ENCODE measurements at regions not wholly inside any gene's neighbourhood (a gene's known extent, or its start where the extent isn't known, plus 50 kb on each side); places are given as distances from the start of the nearest gene placed in this dataset.
"Not testable (repeated sequence)": the region's sequence is repeated elsewhere in the genome, so short reads cannot be mapped to it uniquely, and the experiment has no call there.

DNA sequence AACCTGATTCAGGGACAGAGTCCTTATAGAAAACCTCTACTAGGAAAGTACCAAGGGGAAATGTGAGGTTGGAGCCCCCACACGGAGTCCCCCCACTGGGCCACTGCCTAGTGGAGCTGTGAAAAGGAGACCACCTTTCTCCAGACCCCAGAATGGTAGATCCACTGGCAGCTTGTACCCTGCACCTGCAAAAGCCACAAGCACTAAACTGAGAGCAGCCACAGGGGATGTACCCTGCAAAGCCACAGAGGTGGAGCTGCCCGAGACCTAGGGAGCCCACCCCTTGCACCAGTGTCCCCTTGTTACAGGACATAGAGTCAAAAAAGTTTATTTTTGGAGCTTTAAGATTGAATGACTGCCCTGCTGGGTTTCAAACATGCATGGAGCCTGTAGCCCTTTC is 87.2 kb upstream of the KCNMA1 start:
- TF ChIP-seq, protein P1, sequence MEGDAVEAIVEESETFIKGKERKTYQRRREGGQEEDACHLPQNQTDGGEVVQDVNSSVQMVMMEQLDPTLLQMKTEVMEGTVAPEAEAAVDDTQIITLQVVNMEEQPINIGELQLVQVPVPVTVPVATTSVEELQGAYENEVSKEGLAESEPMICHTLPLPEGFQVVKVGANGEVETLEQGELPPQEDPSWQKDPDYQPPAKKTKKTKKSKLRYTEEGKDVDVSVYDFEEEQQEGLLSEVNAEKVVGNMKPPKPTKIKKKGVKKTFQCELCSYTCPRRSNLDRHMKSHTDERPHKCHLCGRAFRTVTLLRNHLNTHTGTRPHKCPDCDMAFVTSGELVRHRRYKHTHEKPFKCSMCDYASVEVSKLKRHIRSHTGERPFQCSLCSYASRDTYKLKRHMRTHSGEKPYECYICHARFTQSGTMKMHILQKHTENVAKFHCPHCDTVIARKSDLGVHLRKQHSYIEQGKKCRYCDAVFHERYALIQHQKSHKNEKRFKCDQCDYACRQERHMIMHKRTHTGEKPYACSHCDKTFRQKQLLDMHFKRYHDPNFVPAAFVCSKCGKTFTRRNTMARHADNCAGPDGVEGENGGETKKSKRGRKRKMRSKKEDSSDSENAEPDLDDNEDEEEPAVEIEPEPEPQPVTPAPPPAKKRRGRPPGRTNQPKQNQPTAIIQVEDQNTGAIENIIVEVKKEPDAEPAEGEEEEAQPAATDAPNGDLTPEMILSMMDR (IDR thresholded peaks at IDR 0.05; ENCODE audit: control insufficient read depth, extremely low read depth, insufficient read depth) = no peak

DNA sequence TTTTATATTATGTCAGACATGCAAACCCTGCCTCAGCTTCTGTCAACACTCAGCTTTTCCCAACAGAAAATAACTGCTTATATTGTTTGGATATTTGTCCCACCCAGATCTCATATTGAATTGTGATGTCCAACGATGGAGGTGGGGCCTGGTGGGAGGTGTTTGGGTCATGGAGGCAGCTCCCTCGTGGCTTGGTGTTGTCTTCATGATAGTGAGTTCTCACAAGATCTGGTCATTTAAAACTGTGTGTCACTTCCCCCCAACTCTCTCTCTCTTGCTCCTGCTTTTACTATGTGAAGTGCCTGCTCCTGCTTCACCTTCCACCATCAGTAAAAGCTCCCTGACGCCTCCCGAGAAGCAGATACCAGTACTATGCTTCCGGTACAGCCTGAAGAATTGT is 85.8 kb upstream of the KCNMA1 start:
- no peak overlapping the region for H3K4me3 ChIP-seq (ENCODE audit: low read depth, low read length)
- no peak for DNase-seq (ENCODE audit: low read depth)
- TF ChIP-seq, protein P1 (IDR thresholded peaks at IDR 0.05; ENCODE audit: control insufficient read depth, extremely low read depth, insufficient read depth) = no peak

More for the DNA sequence above, 87.2 kb upstream of the KCNMA1 start:
- no peak overlapping the region for H3K4me3 ChIP-seq (ENCODE audit: low read depth, low read length)
- DNase-seq (ENCODE audit: low read depth) = no peak

DNA sequence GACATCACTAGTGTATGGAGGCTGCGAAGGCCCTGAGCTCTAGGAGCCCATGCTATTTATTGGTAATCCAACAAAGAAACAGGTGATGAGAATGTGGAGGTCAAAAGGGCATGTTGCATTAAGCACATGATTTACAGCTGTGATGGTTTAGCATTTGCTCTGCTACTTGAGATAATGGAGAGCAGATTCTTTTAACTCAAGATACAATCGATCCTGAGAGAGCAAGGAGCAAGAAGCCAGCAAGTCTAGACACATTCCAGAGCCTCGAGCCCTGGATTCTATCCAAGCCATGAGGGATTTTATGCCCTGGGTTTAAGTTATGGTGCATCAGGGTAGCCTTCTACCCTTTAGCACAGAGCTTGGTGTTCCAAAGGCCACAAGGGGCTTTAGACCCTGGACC is 85.3 kb upstream of the KCNMA1 start:
- not testable (repeated sequence) for H3K4me3 ChIP-seq (ENCODE audit: low read depth, low read length); DNase-seq (ENCODE audit: low read depth)

DNA sequence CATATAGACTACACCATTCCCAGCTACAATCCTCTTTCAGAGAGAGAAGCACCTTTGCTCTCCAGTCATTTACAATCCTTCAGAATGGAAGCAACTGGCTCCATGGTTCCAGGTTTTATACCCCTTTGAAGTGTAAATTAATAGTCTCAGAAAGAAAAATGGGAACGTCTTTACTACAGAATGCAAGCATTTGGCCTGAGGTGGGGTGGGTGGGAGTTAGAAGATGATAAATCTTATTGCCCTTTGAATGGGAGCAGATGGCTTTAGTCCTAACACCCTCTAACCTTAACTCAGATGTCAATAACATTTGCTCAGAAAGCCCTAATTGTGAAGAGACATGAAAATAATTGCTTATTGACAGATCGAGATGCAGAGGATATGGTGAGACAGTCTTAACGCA is 84.2 kb upstream of the KCNMA1 start:
- no peak for DNase-seq (ENCODE audit: low read depth)
- TF ChIP-seq, protein P1 (IDR thresholded peaks at IDR 0.05; ENCODE audit: control insufficient read depth, extremely low read depth, insufficient read depth) = no peak
- no peak overlapping the region for H3K4me3 ChIP-seq (ENCODE audit: low read depth, low read length)

DNA sequence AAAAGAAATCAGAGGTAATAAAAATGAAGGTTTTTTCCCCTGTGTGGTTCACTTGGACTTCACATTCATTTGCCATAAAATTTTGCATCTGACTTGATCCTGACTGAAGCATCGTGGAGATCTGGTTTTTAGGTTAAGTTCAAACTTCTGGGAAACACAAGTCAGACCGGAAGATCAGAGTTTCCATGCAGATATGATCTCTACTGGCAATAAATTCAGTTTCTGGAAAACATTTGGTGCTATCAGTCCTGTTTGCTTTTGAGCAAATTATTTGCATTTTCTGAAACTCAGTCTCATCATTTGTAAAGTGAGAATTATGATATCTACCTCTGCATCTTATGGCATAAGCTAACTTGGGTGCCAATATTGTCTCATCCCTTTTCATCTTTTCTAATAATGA is 81.3 kb upstream of the KCNMA1 start:
- no peak overlapping the region for H3K4me3 ChIP-seq (ENCODE audit: low read depth, low read length)

DNA sequence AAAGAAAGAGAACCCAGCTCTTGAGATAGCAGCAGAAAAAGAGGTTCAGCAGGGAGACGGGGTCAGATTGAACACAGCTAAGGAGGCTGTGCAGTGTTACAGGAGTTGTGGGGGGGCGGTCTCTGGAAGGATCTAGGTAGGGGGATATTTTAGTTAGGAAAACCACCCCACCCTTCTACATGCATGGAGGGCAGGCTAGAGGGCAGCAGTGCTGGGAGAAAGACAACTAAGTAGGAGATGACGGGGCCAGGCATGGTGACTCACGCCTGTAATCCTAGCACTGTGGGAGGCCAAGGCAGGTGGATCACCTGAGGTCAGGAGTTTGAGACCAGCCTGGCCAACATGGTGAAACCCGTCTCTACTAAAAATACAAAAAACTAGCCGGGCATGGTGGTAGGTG is 80.7 kb upstream of the KCNMA1 start:
- H3K4me3 ChIP-seq (ENCODE audit: low read depth, low read length); DNase-seq (ENCODE audit: low read depth): not testable (repeated sequence)

More for the DNA sequence above, 81.3 kb upstream of the KCNMA1 start:
- DNase-seq (ENCODE audit: low read depth) = peak; percentile 22
- TF ChIP-seq, protein P1 (IDR thresholded peaks at IDR 0.05; ENCODE audit: control insufficient read depth, extremely low read depth, insufficient read depth) = no peak

DNA sequence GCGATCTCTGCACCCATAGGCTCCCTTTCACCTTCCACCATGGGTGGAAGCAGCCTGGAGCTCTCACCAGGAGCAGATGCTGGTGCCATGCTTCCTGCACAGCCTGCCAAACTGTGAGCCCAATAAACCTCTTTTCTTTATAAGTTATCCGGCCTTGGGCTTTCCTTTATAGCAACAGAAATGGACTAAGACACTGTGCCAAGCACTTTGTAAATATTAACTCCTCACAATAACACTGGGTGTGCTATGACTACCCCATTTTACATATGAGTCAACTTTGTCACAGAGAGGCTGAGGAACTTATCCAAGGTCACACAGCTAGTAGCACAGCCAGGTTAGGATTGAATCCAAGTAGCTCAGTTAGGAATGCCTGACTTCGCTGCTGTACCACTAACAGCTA is 79.7 kb upstream of the KCNMA1 start:
- H3K4me3 ChIP-seq (ENCODE audit: low read depth, low read length) = no peak overlapping the region
- DNase-seq (ENCODE audit: low read depth) = no peak
- TF ChIP-seq, protein P1 (IDR thresholded peaks at IDR 0.05; ENCODE audit: control insufficient read depth, extremely low read depth, insufficient read depth) = no peak

DNA sequence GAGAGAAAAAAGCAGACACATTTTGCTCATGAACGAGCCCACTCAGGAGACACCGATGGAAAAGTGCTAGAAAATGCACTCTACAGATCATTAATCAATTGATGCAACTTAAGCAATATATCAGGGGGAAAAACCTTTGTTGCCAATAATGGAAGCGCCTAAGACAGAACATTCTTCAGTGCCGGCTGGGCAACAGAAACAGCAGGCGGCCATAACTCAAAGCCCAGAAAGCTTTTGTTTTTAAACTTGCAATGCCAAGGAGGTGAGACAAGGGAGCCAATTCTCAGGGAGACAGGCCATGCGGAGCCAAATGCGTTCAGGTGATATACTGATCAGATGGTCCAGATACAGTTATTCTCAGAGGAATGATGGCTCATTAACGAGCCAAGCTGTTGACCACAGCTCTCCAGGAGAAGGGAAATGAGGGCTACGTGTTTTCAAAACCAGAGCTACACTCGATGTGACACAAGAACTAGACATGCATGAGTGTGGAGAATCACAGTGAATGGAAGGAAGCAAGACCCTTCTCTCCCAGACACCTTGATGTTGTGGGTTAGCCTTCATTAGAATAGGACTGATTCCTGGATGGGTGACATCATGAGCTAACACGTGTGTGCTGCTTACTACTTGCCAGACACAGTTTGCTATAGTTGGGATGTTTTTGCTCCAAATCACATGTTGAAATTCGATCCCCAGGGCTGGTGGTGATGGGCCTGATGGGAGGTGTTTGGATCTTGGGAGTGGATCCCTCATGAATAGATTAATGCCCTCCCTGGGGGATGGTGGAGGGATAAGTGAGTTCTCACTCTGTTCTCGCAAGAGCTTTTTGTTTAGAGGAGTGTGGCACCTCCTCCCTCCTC is 79.1 kb upstream of the KCNMA1 start:
- no peak overlapping the region for H3K4me3 ChIP-seq (ENCODE audit: low read depth, low read length)
- no peak for DNase-seq (ENCODE audit: low read depth)

More for the DNA sequence above, 79.1 kb upstream of the KCNMA1 start:
- TF ChIP-seq, protein P1 (IDR thresholded peaks at IDR 0.05; ENCODE audit: control insufficient read depth, extremely low read depth, insufficient read depth) = no peak
